ENCODE measurements at regions not wholly inside any gene's neighbourhood (a gene's known extent, or its start where the extent isn't known, plus 50 kb on each side); places are given as distances from the start of the nearest gene placed in this dataset.
"Not testable (repeated sequence)": the region's sequence is repeated elsewhere in the genome, so short reads cannot be mapped to it uniquely, and the experiment has no call there.

DNA sequence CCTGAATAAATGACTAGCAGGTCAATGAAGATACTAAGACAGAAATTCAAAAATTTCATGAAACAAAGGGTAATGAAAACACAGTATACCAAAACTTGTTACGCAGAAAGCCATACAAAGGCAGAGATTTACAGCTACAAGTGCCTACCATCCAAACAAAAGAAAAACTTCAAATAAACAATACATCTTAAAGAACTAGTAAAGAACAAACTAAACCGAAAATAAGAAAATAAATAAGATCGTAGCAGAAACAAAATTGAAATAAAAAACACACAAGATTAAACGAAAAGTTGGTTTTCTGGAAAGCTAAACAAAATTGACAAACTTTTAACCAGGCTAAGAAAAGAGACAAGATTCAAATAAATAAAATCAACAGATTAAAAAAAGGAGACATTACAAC lies 51.5 kb downstream of the VPREB1 start:
- not testable (repeated sequence) for DNase-seq (ENCODE audit: low read depth)

DNA sequence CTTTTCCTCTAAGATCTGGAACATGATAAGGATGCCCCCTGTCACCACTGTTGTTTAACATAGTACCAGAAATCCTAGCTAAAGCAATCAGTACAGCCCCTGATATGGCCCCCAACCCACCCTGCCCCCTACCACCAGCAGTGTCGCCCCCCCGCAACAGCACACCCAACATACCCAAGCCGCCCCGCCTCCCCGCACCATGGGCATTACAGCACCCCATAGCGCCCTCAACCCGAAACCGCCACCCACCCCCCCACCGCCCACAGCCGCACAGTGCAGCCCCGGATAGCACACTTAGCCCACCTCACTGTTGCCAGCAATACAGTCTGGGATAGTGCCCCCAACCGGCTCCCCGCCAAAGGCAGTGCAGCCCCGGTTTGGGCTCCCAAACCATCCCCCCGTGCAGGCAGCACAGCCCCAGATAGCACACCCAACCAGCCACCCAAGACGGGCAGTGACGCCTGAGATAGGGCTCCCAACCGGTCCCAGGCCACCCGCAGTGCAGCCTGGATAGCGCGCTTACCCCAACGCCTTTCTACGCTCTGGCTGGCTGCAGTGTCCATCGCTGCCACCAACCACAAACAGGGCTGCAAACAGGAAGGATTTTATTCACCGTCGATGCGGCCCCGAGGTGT lies 52.7 kb downstream of the VPREB1 start:
- DNase-seq (ENCODE audit: low read depth), result not testable (repeated sequence)

DNA sequence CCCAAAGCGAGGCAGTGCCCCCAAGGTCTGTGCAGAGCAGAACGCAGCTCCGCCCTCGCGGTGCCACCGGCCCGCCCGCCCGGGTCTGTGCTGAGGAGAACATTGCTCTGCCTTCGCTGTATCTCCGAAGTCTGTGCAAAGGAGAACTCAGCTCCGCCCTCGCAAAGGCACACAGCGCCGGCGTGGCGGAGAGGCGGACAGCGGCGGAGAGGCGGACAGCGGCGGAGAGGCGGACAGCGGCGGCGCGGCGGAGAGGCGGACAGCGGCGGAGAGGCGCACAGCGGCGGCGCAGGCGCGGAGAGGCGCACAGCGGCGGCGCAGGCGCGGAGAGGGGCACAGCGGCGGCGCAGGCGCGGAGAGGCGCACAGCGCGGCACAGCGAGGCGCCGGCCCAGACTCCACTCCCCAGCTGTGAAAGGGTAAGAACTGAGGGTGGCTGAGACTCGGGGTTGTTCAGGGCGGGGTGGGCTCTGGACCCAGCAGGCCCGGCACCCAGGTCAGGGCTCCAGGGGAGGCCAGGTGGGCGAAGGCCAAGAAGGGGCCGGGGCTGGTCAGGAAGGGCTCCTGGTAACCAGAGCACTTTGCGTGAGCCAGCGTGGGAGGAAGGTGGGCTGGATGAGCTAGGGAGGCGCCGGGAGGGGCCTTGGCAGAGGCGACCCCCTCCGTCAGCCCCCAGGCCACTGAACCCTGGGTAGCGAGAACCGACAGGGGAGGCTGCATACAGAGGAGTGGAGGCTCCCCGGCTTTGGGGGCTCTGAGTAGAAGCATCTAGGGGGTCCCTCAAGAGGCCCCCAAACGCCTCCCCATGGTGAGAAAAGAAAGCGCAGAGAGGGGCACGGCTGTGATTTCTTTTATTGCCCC lies 53.4 kb downstream of the VPREB1 start:
- DNase-seq (ENCODE audit: low read depth), result peak; percentile 86

DNA sequence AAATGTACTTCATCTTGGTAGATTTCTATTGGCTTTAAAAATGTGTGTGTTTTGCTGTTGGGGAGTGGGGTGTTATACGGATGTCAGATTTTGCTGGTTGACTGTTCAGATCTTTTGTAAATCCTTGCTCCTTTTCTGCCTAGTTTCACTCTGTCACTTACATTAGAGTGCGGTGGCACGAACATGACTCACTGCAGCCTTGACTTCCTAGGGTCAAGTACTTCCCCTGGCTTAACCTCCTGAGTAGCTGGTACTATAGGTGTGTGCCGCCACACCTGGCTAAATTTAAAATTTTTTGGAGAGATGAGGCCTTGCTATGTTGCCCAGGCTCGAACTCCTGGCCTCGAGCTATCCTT lies 54.0 kb downstream of the VPREB1 start:
- DNase-seq (ENCODE audit: low read depth), result not testable (repeated sequence)

DNA sequence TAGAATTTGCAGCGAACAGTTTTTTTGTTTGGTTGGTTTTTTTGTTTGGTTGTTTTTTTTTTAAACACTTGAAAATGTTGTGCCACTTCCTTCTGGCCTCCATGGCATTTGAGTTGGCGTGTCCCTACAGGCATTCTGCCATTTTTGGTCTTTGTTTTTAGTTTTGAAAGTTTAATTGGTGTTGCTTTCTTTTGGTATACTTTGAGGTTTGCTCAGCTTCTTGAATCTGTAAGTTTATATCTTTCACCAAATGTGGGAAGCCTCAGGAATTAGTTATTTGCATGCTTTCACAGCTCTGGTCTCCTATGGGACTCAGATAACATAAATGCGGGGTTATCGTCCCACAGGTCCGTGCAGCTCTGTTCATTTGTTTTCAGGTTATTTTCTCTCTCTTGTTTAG lies 55.9 kb downstream of the VPREB1 start:
- not testable (repeated sequence) for DNase-seq (ENCODE audit: low read depth)

DNA sequence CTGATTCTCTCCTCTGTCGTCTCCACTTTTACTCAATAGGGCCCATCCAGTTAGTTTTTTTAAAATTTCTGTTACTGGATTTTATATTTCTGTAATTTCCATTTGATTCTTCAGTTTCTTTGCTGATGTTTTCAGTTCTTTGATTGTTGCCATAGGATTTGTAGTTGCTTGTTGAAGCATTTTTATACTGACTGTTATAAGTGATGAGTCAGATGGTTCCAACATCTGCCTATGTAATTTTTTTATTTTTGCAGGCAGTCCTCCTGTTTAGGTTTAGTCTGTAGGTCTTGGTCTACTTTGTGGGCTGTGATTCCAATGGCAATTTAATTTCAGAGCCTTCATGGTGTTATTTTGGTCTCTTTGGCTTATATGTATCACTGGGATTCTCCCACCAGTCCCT lies 56.4 kb downstream of the VPREB1 start:
- DNase-seq (ENCODE audit: low read depth), result not testable (repeated sequence)

DNA sequence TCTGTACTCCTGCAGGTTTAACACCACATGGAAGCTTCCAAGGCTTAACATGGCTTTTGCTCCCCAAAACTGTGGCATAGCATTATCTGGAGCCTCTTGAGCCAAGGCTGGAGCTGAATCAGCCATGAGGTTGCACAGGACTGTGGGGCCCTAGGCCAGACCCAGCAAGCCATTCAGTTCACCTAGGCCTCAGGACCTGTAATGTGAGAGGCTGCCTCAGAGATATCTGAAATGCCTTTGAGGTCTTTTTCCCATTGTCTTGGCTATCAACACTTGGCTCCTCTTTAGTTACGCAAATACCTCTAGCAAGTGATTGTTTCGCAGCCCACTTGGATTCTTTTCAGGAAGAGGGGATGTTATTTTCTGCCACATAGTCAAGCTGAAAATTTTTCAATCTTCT lies 72.0 kb downstream of the VPREB1 start:
- DNase-seq (ENCODE audit: low read depth), result no peak

DNA sequence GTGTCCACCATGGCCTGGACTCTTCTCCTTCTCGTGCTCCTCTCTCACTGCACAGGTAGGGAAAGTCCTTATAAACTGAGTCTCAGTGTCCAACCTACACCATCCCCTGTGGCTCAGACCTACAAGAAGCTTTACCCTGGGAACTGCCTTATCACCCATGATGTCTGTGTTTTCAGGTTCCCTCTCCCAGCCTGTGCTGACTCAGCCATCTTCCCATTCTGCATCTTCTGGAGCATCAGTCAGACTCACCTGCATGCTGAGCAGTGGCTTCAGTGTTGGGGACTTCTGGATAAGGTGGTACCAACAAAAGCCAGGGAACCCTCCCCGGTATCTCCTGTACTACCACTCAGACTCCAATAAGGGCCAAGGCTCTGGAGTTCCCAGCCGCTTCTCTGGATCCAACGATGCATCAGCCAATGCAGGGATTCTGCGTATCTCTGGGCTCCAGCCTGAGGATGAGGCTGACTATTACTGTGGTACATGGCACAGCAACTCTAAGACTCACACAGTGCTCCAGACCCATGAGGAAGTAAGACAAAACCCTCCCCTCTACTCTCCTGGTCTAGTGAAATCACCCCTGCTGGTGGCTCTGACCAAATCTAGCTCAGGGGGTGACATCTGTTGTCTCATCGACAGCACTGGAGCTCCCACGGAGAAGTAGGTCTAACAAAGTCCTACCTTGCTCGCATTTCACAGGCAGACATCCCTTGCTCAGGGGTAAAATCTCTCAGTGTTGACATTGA lies 74.3 kb downstream of the VPREB1 start:
- DNase-seq (ENCODE audit: low read depth), result no peak

DNA sequence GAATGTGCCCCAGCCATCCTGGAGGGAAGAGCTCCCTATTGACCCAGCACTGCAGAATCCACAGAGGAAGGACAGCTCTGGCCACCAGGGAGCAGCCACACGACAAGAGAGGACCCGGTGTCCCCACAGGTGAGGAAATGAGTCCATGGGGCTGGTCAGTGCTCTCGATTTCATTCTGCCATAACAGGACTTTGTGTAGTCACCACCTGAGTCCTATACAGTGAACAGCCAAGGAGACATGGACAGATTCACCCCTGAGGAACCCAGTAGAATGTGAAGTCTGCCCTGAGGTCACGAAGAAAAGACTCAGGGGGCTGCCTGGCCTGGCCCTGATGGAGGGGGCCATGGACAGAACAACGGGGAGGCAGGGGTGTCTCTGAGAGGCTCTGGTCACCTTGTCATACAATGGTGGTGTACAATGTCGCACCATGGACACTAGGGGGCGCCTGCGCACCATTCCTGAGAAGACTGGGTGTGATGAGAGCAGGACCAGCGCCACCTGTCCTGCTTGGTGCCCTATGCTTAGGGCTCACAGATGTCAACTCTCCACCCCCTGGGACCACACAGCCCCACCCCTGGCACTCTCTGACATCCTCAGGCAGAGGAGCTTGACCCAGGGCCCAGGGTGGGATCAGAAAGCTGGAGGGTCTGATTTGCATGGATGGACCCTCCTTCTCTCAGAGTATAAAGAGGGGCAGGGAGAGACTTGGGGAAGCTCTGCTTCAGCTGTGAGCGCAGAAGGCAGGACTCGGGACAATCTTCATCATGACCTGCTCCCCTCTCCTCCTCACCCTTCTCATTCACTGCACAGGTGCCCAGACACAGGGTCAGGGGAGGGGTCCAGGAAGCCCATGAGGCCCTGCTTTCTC lies 77.4 kb downstream of the VPREB1 start:
- DNase-seq (ENCODE audit: low read depth), result peak; percentile 60

DNA sequence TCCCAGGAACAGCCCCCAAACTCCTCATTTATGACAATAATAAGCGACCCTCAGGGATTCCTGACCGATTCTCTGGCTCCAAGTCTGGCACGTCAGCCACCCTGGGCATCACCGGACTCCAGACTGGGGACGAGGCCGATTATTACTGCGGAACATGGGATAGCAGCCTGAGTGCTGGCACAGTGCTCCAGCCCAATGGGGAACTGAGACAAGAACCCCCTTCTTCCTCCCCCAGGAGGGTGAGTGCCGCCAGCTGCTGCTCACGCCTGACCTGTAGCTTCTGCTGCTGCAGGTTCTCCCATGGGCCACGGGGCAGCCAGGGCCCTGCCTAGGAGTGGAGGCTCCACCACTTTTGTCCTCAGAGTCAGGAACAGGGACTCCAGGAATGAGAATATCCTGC lies 78.2 kb downstream of the VPREB1 start:
- DNase-seq (ENCODE audit: low read depth), result no peak

DNA sequence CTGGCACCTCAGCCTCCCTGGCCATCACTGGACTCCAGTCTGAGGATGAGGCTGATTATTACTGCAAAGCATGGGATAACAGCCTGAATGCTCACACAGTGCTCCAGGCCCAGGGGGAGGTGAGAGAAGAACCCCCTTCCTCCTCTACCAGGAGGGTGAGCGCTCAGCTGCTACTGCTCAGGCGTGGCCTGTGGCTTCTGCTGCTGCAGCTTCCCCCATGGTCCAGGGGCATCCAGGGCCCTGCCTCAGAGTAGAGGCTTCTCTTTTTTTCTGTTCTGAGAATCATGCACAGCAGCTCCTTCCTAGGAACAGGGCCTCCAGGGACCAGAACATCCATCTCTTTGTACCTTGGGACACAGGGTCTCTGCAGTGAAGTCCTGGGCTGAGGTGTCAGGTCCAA lies 83.1 kb downstream of the VPREB1 start:
- no peak for DNase-seq (ENCODE audit: low read depth)

DNA sequence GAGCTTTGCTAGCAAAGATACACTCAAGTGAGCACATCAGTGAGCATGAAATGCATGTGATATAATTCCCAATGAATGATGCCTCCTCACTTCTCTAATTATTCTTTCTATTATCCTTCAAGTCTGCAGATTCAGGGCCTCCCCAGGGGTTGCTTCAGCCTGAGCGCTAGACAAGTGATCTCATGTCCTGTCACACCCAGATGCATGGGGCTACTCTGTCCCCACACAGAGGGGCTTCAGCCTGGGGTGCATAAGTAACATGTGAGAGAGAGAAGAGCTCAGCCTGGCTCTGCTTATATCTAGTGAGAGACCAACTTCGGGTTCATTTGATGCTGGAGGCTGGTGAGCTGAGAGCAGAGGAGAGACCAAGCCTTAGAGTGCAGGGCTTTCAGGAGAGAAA lies 85.2 kb downstream of the VPREB1 start:
- no peak for DNase-seq (ENCODE audit: low read depth)

DNA sequence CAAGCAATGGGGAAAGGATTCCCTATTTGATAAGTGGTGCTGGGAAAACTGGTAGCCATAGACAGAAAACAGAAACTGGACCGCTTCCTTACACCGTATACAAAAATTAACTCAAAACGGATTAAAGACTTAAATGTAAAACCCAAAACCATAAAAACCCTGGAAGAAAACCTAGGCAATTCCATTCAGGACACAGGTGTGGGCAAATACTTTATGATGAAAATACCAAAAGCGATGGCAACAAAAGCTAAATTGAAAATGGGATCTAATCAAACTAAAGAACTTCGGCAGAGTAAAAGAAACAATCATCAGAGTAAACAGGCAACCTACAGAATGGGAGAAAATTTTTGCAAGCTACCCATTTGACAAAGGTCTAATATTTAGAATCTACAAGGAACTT lies 91.1 kb downstream of the VPREB1 start:
- not testable (repeated sequence) for DNase-seq (ENCODE audit: low read depth)

DNA sequence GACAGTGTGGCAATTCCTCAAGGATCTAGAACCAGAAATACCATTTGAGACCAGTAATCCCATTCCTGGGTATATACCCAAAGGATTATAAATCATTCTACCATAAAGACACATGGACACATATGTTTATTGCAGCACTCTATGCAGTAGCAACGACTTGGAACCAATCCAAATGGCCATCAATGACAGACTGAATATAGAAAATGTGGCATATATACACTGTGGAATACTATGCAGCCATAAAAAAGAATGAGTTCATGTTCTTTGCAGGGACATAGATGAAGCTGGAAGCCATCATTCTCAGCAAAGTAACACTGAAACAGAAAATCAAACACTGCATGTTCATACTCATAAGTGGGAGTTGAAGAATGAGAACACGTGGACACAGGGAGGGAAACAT lies 91.7 kb downstream of the VPREB1 start:
- DNase-seq (ENCODE audit: low read depth), result not testable (repeated sequence)

DNA sequence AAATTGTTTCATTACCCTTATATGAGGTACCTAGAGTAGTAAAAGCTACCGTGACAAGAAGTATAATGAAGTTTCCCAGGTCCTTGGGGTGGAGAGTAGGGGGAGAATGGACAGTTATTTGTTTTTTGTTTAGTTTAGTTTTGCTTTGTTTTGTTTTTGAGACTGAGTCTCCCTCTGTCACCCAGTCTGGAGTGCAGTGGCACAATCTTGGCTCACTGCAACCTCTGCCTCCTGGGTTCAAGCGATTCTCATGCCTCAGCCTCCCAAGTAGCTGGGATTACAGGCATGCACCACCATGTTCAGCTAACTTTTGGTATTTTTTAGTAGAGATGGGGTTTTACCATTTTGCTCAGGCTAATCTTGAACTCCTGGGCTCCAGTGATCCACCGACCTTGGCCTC lies 94.2 kb downstream of the VPREB1 start:
- DNase-seq (ENCODE audit: low read depth), result not testable (repeated sequence)

DNA sequence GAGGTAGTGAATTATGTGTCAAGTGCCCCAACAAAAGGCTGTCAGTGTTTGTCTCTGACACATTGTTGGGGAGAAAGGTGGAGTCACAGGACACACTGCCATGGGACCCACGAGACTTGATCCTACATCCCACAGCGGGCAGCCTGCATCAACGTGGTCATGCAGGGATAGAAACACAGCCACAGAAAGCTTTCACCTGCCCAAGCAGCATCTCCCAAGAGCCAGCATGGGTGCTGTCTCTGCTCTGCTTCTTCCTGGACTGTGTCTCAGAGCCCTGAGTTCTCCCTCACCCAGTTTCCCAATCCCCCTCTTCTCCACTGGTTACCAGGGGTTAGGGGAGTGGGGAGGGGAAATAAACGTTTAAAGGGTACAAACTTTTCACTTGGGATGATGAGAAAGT lies 97.2 kb downstream of the VPREB1 start:
- DNase-seq (ENCODE audit: low read depth), result no peak

DNA sequence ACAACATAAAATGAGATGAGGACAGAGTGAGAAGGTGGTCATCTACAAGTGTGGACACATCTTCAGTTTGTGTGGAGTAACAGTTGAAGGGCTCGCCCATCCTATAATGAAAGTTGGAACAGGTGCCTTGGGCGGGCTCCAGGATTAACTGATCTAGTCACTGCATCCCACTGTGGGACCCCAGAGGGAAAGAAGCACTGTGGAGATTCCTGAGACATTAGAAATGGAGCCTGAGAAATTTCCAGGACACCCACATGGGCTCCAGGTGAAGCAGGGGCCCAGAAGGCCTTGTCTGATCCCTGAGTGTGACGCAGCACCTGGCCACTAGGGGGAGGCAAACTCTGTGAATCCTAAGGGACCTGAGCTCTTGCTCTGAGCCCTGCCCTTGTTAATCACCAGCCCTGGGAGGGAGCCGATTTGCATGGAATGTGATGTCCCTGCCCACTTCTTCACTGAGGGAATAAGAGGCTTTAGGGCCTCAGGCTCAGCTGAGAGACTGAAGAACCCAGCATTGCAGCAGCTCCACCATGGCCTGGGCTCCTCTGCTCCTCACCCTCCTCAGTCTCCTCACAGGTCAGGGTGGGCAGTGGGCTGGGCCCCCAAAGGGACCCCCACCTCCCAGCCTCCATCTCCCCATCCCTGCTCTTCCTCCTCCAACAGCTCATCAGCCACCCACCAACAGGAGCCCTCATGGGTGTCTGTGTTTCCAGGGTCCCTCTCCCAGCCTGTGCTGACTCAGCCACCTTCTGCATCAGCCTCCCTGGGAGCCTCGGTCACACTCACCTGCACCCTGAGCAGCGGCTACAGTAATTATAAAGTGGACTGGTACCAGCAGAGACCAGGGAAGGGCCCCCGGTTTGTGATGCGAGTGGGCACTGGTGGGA lies 98.4 kb downstream of the VPREB1 start:
- DNase-seq (ENCODE audit: low read depth), result peak; percentile 55

DNA sequence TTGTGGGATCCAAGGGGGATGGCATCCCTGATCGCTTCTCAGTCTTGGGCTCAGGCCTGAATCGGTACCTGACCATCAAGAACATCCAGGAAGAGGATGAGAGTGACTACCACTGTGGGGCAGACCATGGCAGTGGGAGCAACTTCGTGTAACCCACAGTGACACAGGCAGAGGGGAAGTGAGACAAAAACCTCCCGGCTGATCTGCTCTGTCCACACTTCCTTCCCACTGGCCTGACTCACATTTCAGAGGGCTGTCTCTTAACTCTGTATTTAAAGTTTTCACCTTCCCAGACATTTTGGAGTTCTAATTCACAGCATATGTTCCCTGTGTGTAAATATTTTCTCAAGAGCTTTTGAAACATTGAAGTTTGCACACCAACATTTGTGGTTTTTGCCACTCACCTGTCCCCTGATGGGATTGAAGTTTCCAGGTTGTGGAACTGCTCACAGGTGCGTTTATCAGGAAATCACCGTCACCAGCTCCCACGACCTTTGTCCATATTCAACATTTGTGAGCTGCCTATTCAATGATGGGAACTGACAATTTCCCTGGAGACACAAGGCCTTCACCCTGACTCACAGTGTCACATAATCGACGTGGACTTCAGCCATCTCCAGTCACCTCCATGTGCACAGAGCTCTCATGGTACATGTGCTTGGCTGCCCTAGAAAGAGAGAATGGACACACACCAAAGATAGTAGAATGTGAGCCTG lies 99.2 kb downstream of the VPREB1 start:
- no peak for DNase-seq (ENCODE audit: low read depth)

DNA sequence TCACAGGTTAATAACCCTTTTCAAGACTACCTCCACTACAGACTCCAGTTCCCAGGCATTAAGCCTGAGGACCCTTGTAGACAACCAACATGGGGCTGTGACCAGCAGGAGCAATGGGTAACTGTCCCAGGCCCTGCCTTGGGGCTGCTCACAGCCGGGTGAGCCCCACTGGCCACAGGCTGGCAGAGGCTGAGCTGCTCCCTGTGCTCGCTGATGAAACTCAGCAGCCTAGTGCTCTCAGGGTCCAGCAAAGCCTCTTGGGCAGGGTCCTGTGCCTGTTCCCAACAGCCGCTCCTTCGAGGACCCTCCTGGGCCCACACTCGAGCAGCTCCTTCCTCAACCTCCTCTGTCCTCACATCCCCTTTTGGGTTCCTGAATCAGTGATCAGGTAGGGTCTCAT lies 99.8 kb downstream of the VPREB1 start:
- DNase-seq (ENCODE audit: low read depth), result no peak

DNA sequence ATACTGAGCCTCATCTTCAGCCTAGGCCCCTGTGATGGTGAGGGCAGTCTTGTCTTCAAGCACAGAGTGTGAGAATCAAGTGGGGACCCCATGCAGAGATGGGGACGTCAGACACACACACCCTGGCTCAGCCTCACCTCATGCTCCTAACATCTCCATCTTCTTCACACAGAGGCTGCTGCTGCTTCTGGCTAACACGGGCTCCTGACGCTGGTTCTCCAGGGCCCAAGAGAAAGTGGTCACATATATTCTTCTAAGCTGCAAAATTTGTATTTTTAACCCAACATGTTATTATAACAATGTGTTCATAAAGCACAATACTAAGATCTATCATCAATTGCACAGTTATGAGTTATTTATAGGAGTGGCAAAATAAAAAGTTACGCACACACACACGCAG lies 101.2 kb downstream of the VPREB1 start:
- DNase-seq (ENCODE audit: low read depth), result no peak

All from activated T-cell treated with anti-CD3 and anti-CD28 coated beads for 48 hours (primary cell).